ENCODE measurements at regions not wholly inside any gene's neighbourhood (a gene's known extent, or its start where the extent isn't known, plus 50 kb on each side); places are given as distances from the start of the nearest gene placed in this dataset.

DNA sequence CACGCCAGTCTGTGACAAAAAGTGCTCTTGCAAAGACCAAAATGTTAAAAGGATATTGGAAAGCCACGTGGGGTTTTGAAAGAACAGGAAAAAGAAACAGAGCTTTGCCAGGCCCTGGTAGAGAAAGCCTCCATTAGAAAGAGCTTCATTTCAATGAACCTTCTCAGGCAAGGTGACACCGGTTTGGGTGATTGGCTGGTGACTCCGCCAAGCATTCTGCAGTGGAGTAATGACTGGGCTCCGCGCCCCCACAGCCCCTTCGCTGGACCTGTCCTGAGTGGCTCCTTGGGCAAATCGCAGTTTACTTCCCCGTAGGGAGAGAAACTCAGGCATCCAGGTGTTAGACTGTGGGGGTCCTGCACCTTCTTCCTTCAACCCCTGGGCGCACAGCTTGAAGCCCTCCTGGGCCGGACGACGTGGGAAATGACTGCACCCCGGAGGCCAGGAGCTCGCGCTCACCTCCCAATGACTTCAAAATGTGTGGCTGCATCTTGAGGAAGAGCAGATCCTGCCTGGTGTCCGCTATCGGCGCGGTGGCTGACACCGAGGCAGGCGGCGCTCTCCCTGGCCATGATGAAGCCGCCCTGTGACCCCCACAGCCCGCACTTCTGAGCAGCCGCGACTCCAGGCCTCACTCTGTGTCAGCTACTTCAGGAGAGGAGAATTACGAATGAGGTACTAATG lies 444.6 kb upstream of the SGCG start:
- no peak for DNase-seq (ENCODE audit: low read depth)
- H3K4me3 ChIP-seq (replicated peaks; ENCODE audit: low read depth, low read length): no peak overlapping the region

GRCh38 chr13:22736768-22737092 lies 444.0 kb upstream of the SGCG start:
- TF ChIP-seq, protein P1, sequence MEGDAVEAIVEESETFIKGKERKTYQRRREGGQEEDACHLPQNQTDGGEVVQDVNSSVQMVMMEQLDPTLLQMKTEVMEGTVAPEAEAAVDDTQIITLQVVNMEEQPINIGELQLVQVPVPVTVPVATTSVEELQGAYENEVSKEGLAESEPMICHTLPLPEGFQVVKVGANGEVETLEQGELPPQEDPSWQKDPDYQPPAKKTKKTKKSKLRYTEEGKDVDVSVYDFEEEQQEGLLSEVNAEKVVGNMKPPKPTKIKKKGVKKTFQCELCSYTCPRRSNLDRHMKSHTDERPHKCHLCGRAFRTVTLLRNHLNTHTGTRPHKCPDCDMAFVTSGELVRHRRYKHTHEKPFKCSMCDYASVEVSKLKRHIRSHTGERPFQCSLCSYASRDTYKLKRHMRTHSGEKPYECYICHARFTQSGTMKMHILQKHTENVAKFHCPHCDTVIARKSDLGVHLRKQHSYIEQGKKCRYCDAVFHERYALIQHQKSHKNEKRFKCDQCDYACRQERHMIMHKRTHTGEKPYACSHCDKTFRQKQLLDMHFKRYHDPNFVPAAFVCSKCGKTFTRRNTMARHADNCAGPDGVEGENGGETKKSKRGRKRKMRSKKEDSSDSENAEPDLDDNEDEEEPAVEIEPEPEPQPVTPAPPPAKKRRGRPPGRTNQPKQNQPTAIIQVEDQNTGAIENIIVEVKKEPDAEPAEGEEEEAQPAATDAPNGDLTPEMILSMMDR (IDR thresholded peaks at IDR 0.05; ENCODE audit: low read length, missing control alignments): no peak
- no peak for DNase-seq (ENCODE audit: low read depth)
- no peak overlapping the region for H3K4me3 ChIP-seq (replicated peaks; ENCODE audit: low read depth, low read length)

More for the DNA sequence above, 444.6 kb upstream of the SGCG start:
- TF ChIP-seq, protein P1 (IDR thresholded peaks at IDR 0.05; ENCODE audit: low read length, missing control alignments): no peak

DNA sequence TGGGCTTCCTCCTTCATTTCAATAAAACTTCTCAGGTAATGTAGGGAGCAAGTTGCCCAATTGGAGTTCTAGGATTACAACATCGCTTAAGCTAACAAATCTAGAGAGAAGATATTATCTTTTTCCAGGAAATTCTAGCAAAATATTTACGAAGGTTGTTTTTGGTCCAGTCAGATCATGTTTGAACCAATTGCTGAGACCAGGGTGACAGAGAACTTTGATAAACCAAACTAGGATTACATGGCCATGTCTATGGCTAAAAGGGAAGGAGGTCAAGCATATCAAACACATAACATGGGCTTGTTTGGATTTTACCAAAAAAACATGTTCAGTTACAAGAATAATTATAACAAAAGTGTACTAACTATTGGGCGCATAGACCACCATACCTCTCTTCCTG lies 442.4 kb upstream of the SGCG start:
- no peak overlapping the region for H3K4me3 ChIP-seq (replicated peaks; ENCODE audit: low read depth, low read length)
- DNase-seq (ENCODE audit: low read depth): no peak
- TF ChIP-seq, protein P1 (IDR thresholded peaks at IDR 0.05; ENCODE audit: low read length, missing control alignments): no peak

DNA sequence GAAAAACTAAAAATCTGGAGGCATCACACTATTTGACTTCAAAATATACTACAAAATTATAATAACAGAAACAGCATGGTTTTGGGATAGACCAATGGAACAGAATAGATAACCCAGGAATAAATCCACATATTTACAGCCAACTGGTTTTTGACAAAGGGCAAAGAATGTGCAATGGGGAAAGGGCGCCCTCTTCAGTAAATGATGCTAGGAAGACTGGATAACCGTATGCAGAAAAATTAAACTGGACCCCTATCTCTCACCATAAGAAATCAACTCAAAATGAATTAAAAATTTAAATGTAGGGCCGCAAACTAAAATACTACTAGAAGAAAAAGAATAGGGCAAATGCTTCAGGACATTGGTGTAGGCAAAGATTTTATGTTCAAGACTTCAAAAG lies 440.5 kb upstream of the SGCG start:
- TF ChIP-seq, protein P1 (IDR thresholded peaks at IDR 0.05; ENCODE audit: low read length, missing control alignments): no peak
- no peak overlapping the region for H3K4me3 ChIP-seq (replicated peaks; ENCODE audit: low read depth, low read length)
- no peak for DNase-seq (ENCODE audit: low read depth)

DNA sequence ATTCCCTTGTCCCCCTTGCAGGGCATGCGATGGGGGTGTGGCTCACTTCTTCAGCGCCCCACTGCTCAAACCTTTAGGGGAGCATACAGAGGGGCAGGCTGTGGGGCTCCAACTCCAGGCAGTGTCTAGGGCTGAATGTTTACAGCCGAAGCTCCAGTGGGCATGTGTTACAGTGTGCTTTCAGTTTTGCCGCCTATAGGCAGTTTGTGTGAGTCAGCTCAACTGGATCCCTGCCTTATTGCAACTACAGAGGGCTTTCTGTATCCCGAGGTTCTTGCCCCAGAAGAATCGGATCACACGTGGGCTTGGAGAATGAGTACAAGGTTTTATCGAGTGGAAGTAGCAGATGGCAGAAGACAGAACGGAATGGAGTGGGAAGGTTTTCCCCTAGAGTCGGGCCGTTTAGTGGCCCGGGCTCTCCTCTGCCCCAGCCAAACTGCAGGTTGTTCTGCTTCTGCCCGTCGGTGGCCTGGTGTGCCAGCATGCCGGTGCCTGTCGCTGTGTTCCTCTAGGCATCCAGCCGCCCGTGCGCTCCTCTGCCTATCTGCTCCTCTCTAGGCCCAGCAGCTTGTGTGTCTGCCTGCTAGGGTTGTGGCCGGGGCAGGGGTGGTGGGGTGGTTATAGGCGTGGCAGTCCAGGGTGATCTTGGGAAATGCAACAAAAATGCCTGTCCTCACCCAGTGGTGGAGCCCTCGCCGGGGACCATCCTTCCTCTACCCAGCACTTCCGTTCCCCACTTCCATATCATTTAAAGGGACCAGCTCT lies 435.9 kb upstream of the SGCG start:
- no peak for DNase-seq (ENCODE audit: low read depth)
- no peak overlapping the region for H3K4me3 ChIP-seq (replicated peaks; ENCODE audit: low read depth, low read length)
- TF ChIP-seq, protein P1 (IDR thresholded peaks at IDR 0.05; ENCODE audit: low read length, missing control alignments): no peak

DNA sequence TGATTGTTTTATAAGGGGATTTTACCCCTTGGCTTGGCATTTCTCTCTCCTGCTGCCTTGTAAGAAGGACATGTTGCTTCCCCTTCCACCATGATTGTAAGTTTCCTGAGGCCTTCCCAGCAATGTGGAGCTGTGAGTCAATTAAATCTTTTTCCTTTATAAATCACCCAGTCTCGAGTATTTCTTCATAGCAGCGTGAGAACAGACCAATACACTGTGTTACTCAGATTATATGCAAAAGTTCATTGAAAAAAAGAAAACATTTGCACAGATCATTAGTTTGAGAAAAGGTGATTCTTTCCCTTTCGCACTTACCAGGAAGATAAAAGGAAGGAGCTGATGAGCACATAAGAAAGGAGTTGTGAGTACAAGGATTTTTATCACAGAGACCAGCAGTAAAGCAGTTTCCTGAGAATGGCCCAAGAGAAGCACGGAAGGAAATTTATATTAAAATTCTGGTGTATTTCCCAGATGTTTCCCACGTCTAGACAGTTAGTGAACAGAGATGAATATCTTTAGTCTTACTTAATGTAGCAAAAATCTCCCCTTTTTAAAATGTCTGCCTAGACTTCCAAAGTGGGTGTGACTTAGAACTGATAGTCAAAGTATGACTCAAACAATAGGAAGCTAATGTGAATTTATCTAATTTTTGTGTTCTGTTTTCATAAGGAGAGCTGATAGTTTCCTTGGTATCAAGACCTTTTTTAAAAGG lies 431.8 kb upstream of the SGCG start:
- DNase-seq (ENCODE audit: low read depth): peak; percentile 29
- no peak overlapping the region for H3K4me3 ChIP-seq (replicated peaks; ENCODE audit: low read depth, low read length)
- TF ChIP-seq, protein P1 (IDR thresholded peaks at IDR 0.05; ENCODE audit: low read length, missing control alignments): no peak
